GM21825 (cell line): ENCODE measurements at regions not wholly inside any gene's neighbourhood (a gene's known extent, or its start where the extent isn't known, plus 50 kb on each side); places are given as distances from the start of the nearest gene placed in this dataset.
A peak's percentile ranks its signal among the peaks of the same experiment; 100 is the strongest.
"Not testable (repeated sequence)": the region's sequence is repeated elsewhere in the genome, so short reads cannot be mapped to it uniquely, and the experiment has no call there.

ENCODE experiments used
- ATAC-seq: cut with Tn5 transposase; IDR thresholded peaks from one replicate; pipeline ENCODE4 v1.9.1; 2021; ENCODE audit warnings: mild to moderate bottlenecking, moderate library complexity; ENCODE audit not compliant: unreplicated experiment

DNA sequence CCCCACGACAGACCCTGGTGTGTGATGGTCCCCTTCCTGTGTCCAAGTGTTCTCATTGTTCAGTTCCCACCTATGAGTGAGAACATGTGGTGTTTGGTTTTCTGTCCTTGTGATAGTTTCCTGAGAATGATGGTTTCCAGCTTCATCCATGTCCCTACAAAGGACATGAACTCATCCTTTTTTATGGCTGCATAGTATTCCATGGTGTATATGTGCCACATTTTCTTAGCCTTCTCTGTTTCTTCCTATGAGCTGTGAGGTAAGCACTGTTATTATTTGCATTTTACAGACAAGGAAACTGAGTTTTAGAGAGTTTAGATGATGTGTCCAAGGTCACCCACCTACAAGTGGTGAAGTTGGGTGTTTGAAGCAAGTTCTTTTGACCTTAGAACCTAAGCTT lies 51.1 kb upstream of the BNC1 start:
- ATAC-seq: not testable (repeated sequence)

DNA sequence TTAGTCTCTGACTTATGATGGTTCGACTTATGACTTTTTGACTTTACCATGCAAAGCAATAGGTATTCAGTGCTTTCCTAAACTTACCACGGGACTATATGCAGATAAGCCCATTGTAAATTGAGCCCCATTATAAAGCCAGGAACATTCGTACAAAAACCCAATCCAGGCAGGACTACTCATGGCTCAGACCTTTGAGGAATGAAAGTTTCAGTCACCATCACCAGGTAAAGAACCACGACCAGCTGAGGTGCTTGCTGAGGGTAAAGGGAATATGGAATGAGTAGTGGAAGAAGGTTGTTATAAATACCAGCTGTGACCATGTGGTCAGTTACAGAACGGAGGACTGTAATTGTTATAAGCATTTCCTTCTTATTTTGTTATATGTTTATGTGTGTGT lies 54.9 kb upstream of the BNC1 start:
- ATAC-seq: no peak

DNA sequence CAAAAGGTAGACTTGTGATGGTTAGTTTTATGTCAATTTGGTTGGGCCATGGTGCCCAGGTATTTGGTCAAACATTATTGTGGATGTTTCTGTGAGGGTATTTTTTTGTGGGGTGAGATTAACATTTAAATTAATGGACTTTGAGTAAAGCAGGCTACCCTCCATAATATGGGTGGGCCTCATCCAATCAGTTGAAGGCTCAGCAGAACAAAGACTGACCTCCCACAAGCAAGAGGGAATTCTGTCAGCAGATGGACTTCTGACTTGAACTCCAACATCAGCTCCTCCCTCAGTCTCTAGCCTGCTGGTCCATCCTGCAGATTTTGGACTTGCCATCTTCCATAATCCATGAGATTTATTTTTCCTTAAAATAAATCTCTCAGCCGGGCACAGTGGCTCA lies 55.6 kb upstream of the BNC1 start:
- ATAC-seq: no peak

DNA sequence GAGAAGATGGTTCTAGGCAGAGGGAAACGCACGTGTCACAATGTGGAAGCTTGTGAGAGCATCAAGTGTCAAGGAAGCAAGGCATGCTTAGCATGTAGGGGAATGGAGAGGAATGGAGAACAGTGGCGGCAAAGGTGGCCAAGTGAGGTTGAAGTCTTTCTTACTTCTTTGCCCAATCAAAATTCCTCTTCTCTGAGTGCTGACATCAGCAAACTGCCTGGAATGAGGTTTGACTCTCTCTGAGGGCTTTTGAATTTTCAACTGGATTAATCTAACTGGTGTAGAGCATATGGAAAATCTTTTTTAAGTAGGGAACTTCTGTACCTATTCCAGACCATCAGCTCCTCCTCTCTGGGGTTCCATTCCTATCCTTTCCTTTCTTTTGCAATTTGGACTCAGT lies 61.9 kb upstream of the BNC1 start:
- no peak for ATAC-seq

DNA sequence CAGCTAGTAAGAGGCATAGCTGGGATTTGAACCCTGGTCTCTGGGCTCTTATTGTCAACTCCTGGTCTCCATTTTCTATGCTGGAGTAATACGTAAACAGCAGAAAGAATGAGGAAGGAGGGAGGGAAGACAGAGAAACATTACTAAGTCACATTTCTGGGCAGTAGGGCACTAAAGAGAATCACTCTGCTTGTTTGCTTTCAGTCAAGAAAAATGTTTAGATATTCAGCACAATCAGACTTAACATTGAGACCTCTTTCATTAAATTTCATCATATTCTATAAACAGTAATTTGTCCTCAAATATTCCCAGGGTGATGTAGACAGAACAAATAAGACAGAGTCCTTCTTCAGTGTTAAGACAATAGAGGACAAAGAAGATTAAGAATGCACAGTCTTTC lies 67.7 kb upstream of the BNC1 start:
- ATAC-seq: no peak

DNA sequence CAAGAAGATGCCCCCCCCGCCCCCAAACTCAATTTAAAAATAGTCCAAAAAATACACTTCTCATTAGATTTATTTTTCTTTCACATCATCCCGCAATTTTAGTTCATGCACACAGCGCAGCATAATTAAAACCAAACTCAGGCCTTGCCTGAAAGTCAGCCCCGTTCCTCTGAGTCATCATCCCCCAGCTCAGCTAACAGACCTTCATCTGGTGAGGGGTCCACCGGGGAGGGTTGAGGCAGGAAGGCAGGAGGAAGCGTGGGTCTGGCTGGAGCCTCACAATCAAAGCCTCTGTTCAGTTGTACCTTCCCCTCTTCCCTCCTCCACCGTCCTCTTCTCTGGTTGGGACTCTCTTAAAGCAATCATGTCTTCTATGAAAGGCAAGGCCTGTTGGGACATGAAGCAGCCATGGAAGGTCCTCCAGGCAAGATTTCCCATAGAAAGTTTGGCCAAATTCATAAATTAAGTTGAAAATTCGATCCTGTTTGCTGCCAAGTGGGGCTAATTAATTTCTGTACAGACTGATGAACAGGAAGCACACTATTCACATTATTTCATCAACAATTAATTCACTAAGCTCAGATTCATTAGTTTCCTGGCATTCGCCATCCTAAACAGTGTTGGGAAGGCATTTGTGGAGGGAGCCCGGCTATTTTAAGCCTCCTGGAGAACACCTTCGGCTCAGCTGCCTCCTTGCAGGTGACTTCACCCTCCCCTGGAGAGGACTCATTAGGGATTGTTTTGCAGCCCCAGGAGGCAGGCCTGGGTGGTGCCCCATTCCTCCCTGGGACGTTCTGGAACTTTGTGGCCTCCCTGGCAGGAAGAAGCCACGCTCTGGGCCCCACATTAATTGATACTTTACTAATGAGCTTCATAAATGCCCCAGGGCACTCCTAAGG lies 72.3 kb upstream of the BNC1 start:
- ATAC-seq: no peak

DNA sequence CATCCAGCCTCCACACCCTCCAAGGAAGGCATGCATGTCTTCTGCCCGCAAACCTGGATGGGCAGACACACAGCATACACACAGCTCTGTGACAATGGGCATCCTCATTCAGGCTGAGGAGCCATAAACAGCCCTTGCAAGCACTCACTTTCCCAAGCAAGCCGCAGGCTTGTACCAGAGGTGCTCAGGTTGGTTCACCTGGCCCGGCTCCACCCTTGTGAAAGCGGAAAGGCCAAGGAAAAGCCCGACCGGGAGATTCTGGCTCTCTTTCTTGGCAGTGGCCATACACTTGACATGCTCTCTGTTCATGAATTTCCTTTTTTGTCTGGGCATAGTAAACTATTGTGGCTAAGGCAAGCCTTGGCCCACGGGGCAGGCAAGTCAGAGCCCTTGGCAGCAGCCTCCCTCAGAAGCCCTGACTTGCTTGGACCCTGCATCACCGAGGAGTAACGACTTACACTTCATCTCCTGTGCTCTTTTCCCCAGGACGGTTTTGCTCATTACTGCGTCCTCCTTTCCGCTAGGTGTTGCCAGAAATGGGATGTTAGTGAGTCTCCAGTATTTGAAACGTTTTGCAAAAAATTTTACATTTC lies 74.6 kb upstream of the BNC1 start:
- ATAC-seq: no peak

DNA sequence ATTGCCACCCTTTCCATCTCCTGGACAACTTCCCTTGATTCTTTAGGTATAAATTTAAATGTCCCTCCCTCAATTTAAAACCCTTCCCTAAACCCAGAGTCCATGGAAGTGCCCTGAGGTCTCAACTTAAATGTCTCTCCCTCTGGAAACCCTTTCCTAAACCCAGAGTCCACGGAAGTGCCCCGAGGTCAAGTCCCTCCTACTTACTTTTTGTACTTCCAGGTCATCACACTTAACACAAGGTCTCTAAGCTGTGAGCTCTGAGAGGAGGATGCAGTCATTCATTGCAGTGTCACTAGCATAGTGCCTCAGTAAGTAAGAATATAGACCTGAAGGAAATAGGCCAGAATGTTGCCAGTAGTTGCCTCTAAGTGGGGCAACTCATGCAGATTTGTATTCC lies 78.2 kb upstream of the BNC1 start:
- no peak for ATAC-seq

DNA sequence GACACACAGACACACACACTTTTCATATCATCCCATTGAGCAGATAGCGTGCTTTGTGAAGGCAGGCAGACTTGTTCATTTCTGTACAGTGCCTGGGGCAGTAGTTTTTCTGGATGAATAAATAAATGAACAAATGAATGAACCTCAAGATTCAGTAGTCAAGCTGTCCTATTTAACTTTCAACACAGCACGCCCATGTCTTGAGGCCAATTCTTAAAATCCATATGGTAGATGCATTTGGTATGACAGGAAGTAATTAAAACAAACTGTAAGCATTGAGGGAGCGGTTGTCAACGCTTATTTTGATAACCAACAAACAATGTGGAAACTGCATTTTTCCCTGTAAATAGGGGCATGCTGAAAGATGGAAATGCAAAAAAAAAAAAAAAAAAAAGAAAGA lies 80.0 kb upstream of the BNC1 start:
- no peak for ATAC-seq

DNA sequence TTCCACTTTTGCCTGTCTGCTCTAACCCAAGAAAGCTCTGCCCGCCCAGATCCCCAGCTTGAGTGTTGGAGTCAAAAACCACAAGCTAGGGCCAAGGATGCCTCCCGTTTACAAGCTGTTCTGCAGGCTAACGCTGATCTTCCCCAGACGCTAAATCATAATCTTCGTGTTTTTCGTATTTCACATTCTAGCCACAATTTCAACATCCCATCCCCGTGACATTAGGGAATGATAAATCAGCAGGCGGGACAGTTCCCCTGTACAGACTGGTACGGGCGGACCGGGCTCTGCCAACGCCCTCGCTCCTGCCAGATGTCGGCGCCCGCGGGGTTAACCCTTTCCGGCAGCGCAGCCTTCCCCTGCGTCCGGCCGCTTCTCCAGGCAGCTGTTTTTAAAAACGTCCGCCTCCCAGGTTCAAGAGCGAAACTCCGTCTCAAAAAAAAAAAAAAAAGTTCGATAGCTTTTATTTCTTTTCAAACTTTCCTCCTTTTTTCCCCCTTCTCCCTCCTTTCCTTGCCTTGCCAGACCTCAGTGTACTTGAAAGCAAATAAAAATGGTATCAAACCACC lies 81.0 kb upstream of the BNC1 start:
- ATAC-seq: no peak

DNA sequence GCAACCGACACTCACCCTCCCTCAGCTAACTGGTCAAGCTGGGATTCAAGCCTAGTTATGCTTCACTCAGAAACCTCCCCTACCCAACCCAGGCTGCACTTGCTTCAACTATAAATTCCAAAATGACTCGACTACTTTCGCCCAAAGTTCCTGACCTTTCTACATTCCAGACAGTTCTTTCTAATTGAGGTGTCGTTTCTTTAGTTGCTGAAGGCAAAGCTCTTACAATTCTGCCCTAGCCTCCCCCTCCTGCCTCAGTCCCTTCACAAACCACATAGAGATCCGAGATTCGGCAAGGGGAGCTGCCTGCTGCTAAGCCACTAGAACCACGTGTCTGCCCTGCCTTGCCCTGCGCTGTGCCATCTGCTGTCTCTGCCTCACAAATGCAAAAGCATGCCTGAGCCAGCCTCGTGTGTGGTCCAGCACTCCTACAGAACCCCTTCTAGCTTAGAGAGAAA lies 74.7 kb upstream of the SH3GL3 start:
- no peak for ATAC-seq

DNA sequence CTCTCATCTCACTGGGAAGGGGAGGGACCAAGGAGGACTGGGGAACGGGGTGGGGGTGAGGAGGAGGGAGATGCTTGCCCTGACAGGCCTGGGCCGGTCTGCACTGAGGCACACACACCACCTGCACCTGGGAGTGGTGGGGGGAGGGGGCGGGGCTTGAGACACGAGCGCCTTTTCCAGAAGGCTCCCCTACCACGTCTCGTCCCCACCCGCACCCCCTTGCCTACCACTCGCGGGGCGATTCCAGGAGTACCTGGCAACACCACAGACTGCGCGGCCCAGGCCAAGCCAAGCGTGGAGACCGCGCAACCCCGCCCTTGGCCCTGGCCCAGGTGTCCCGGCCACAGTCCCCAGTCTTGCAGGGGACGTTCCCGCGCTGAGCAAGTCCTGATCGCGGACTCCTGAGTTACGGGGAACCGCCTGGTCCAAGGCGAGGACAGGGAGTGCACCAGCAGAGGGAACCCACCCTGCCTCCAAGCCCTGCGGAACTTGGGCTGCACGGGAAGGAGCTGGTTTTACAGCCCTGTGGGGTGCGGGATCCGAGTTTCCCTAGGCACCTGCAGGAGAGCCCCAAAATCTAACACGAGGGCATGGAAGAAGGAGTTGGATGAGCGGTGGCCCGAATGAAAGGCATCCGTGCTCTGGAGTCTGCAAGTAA lies 68.1 kb upstream of the SH3GL3 start:
- ATAC-seq: no peak

DNA sequence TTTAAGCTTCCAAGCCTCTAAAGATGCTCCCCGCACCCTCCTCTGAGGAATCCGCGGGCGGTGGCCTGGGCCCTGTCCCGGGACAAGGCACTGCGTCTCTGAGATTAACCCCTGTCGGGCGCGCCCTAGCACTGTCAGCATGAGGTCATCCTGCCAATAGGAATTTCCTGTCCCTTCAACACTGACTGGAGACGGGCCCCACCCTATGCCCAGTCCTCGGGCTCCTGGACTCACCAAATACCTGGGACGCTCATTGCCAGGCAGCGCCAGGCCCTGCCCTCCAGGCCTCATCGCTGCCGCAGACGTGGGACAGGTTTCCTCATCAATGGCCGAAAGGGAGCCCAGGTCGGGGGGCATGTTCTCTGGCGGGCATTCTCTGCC lies 67.6 kb upstream of the SH3GL3 start:
- ATAC-seq: no peak

DNA sequence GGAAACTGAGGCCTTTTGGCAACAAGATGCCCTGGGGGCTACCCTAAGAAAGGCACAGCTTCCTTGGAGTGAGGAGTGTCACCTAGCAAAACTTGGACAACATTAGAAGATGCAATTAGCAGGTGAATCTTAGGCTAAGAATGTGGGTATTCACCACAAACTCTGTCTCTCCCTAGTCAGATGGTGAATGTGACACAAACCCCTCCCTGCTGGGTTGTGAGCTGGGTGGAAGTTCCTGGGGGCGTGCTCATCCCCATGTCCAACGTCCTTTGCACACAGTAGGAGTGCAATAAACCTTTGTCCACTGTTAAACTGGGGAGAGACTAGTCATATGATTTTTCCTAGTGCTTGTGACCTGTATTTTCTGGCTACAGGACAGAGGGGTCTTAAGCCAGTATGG lies 67.1 kb upstream of the SH3GL3 start:
- no peak for ATAC-seq

DNA sequence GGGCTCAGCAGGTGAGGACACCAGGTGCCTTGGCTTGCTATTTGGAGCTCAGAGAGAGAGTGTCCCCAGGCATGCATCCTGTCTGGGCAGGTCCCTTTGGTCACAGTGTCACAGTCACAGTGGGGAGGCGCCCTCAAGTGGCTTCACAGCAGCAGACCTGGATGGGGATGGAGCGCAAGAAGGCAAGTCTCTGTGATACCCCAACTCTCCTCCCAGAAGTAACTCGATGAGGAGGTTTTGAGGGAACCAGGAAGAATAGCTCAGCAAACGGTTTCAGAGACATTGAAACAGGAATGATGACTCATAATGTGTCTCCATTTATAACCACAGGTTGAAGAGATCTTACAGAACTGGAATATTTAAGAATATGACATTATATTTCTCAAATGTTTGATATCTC lies 66.5 kb upstream of the SH3GL3 start:
- ATAC-seq: peak; percentile 77

DNA sequence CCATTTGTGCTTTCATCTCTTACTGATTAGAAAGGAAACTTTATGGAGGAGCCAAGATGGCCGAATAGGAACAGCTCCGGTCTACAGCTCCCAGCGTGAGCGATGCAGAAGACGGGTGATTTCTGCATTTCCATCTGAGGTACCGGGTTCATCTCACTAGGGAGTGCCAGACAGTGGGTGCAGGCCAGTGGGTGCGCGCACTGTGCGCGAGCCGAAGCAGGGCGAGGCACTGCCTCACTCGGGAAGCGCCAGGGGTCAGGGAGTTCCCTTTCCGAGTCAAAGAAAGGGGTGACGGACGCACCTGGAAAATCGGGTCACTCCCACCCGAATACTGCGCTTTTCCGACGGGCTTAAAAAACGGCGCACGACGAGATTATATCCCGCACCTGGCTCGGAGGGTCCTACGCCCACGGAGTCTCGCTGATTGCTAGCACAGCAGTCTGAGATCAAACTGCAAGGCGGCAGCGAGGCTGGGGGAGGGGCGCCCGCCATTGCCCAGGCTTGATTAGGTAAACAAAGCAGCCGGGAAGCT lies 63.5 kb upstream of the SH3GL3 start:
- not testable (repeated sequence) for ATAC-seq

DNA sequence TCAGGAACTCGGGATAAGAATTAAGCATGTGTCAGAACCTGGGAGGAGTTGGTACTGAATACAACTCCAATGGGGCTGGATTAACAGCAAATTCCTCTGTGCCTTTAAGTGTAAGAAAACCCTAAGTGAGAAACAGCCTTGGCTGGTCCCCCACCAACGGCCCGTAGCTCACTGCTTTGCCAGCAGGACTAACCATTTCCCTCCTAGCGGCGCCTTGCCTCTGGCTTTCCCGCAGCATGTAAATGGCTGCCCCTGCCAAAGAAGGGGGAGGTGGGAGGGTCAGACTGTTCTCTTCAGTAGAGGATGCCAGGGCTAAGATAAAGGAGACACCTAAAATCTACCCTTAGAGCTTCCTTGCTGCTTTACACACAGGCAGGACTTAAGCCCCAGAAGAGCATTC lies 51.0 kb upstream of the SH3GL3 start:
- no peak for ATAC-seq
